ENCODE measurements at regions not wholly inside any gene's neighbourhood (a gene's known extent, or its start where the extent isn't known, plus 50 kb on each side); places are given as distances from the start of the nearest gene placed in this dataset. TPM values are rescaled to one million over a fixed set of nuclear protein-coding genes. Genes with fewer than 3 reads are reported as not detected.

- no peaks in the 10 kb centered on the region for H3K9me2 ChIP-seq (ENCODE audit: insufficient read depth, low read length)
- H3K4me3 ChIP-seq (ENCODE audit: low read depth, low read length, poor library complexity, severe bottlenecking): no peak overlapping the region
- no peak for DNase-seq (ENCODE audit: low spot score)
- no peaks in the 10 kb centered on the region for H4K20me1 ChIP-seq (ENCODE audit: insufficient read depth, low read length)
- ChIA-PET POLR2A (no interaction called here), CTCF (ENCODE audit: unreplicated experiment) (no interaction called here)
- no peaks in the 10 kb centered on the region for H3K4me1 ChIP-seq (ENCODE audit: insufficient read depth, low read length, poor library complexity, severe bottlenecking)
- H3K4me2 ChIP-seq (ENCODE audit: low read length): no peak overlapping the region
- H3K79me2 ChIP-seq (ENCODE audit: insufficient read depth, low read depth, low read length): no peaks in the 10 kb centered on the region
- TF ChIP-seq EZH2phosphoT487 (IDR thresholded peaks at IDR 0.05; ENCODE audit: borderline replicate concordance, low read depth, low read length) (no peak), CTCF (conservative IDR thresholded peaks at IDR 0.05; ENCODE audit: low read length) (no peak)
- H2AFZ ChIP-seq (ENCODE audit: low read length): no peak overlapping the region
- H3K36me3 ChIP-seq (ENCODE audit: insufficient read depth, low read length): no peaks in the 10 kb centered on the region
- H3K9me3 ChIP-seq (ENCODE audit: low read length): no peaks in the 10 kb centered on the region
- H3K27ac ChIP-seq (ENCODE audit: low read depth, low read length, poor library complexity, severe bottlenecking): no peak overlapping the region
- no TSS peak for BruUV-seq (replicated peaks)
- intact Hi-C loops (cut with micrococcal nuclease; ENCODE audit: unreplicated experiment): no loop called here
Observed at GRCh38 chrY:21295206-21295605, 215.9 kb upstream of the RBMY1B start.

DNA sequence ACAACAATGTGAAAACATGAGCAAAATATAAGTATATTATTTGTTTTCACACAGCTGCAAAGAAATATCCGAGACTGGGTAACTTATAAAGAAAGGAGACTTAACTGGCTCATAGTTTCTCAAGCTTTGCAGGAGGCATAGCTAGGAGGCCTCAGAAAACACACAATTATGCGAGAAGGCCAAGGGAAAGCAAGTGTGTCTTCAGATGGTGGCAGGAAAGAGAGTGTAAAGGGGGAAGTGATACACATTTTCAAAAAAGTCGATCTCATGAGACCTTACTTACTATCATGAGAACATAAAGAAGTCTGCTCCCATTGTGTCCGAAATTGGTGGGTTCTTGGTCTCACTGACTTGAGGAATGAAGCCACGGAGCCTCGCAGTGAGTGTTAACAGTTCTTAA is 208.9 kb upstream of the RBMY1B start:
- intact Hi-C loops (cut with micrococcal nuclease; ENCODE audit: unreplicated experiment): no loop called here
- H3K36me3 ChIP-seq (ENCODE audit: insufficient read depth, low read length): no peaks in the 10 kb centered on the region
- DNase-seq (ENCODE audit: low spot score): no peak

DNA sequence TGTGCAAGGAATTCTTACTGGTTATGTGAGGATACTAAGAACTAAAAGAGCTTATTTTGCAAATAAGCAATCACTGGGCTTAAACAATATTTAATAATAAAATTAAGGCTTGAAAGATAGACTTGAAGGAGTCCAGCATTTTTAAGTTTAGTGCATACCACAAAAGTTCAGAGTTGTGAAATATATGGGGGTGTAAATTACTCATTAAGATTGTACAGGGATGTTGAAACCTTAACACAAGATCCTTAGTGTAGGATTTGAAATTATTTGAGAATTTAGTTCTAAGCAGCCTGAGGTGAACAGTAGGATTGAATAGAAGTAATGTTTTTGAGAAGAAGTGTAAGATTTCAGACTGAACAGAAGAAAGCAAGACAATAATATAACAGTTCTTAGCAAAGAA is 195.8 kb upstream of the RBMY1B start:
- Histone ChIP-seq H3K4me2 (ENCODE audit: low read length) (no peak overlapping the region), H3K27ac (ENCODE audit: low read depth, low read length, poor library complexity, severe bottlenecking) (no peak overlapping the region), H3K4me3 (ENCODE audit: low read depth, low read length, poor library complexity, severe bottlenecking) (no peak overlapping the region), H4K20me1 (ENCODE audit: insufficient read depth, low read length) (no peaks in the 10 kb centered on the region), H3K36me3 (ENCODE audit: insufficient read depth, low read length) (no peaks in the 10 kb centered on the region), H2AFZ (ENCODE audit: low read length) (no peak overlapping the region), H3K4me1 (ENCODE audit: insufficient read depth, low read length, poor library complexity, severe bottlenecking) (no peaks in the 10 kb centered on the region), H3K9me2 (ENCODE audit: insufficient read depth, low read length) (no peaks in the 10 kb centered on the region), H3K79me2 (ENCODE audit: insufficient read depth, low read depth, low read length) (no peaks in the 10 kb centered on the region), H3K9me3 (ENCODE audit: low read length) (no peaks in the 10 kb centered on the region)
- no TSS peak for BruUV-seq (replicated peaks)
- intact Hi-C loops (cut with micrococcal nuclease; ENCODE audit: unreplicated experiment): no loop called here
- ChIA-PET POLR2A (no interaction called here), CTCF (ENCODE audit: unreplicated experiment) (no interaction called here)
- TF ChIP-seq CTCF (conservative IDR thresholded peaks at IDR 0.05; ENCODE audit: low read length) (no peak), EZH2phosphoT487 (IDR thresholded peaks at IDR 0.05; ENCODE audit: borderline replicate concordance, low read depth, low read length) (no peak)
- DNase-seq (ENCODE audit: low spot score): no peak

More for the DNA sequence above, 208.9 kb upstream of the RBMY1B start:
- Histone ChIP-seq H3K79me2 (ENCODE audit: insufficient read depth, low read depth, low read length) (no peaks in the 10 kb centered on the region), H3K27ac (ENCODE audit: low read depth, low read length, poor library complexity, severe bottlenecking) (no peak overlapping the region), H3K9me3 (ENCODE audit: low read length) (no peaks in the 10 kb centered on the region), H3K9me2 (ENCODE audit: insufficient read depth, low read length) (no peaks in the 10 kb centered on the region), H3K4me3 (ENCODE audit: low read depth, low read length, poor library complexity, severe bottlenecking) (no peak overlapping the region), H3K4me1 (ENCODE audit: insufficient read depth, low read length, poor library complexity, severe bottlenecking) (no peaks in the 10 kb centered on the region), H2AFZ (ENCODE audit: low read length) (no peak overlapping the region), H3K4me2 (ENCODE audit: low read length) (no peak overlapping the region), H4K20me1 (ENCODE audit: insufficient read depth, low read length) (no peaks in the 10 kb centered on the region)
- CTCF ChIA-PET (ENCODE audit: unreplicated experiment): no interaction called here
- POLR2A ChIA-PET: interaction anchor here (1.0 kb wide), 1 partner anchor 11 kb away, joined by 3 read pairs; no protein-coding TSS in a partner anchor
- no peak for TF ChIP-seq EZH2phosphoT487 (IDR thresholded peaks at IDR 0.05; ENCODE audit: borderline replicate concordance, low read depth, low read length)
- TF ChIP-seq CTCF (conservative IDR thresholded peaks at IDR 0.05; ENCODE audit: low read length): no peak
- BruUV-seq (replicated peaks): no TSS peak

Small RNA genes in the stretch of these regions (small RNA-seq; reads per million reads assigned to genes)
- not detected for gene TMEM167AP1
